Astrocyte (in vitro differentiated cells and primary cell): ENCODE measurements at regions not wholly inside any gene's neighbourhood (a gene's known extent, or its start where the extent isn't known, plus 50 kb on each side); places are given as distances from the start of the nearest gene placed in this dataset.
A peak's percentile ranks its signal among the peaks of the same experiment; 100 is the strongest.
"Not testable (repeated sequence)": the region's sequence is repeated elsewhere in the genome, so short reads cannot be mapped to it uniquely, and the experiment has no call there.

Experiments used
- DNase-seq: peaks from one replicate; pipeline ENCODE4 v3.0.0-alpha.2; 2010; ENCODE audit warnings: low read depth
- FAIRE-seq: peaks from 2 replicates; lab custom pipeline; 2011; peaks lifted over from hg19 to GRCh38; lab: Jason Lieb, UNC
- H2AFZ ChIP-seq: 2 replicates; pipeline ENCODE4 v1.6.0; 2012; ENCODE audit warnings: low read depth, low read length, inconsistent platforms
- H3K27ac ChIP-seq: 2 replicates; pipeline ENCODE4 v1.5.1; 2011; ENCODE audit warnings: low read depth, low read length, inconsistent platforms
- H3K27me3 ChIP-seq: 2 replicates; pipeline ENCODE4 v1.6.0; 2011; ENCODE audit warnings: low read length, inconsistent platforms; ENCODE audit not compliant: insufficient read depth
- H3K36me3 ChIP-seq: 2 replicates; pipeline ENCODE4 v1.5.1; 2011; ENCODE audit warnings: low read length, inconsistent platforms; ENCODE audit not compliant: insufficient read depth
- H3K4me1 ChIP-seq: 2 replicates; pipeline ENCODE4 v1.5.1; 2011; ENCODE audit warnings: low read length, inconsistent platforms; ENCODE audit not compliant: insufficient read depth
- H3K4me2 ChIP-seq: 2 replicates; pipeline ENCODE4 v1.6.0; 2012; ENCODE audit warnings: low read length, inconsistent platforms
- H3K4me3 ChIP-seq: 2 replicates; pipeline ENCODE4 v1.5.1; 2011; ENCODE audit warnings: low read depth, mild to moderate bottlenecking, low read length, inconsistent platforms; ENCODE audit not compliant: insufficient read depth
- H3K79me2 ChIP-seq: 2 replicates; pipeline ENCODE4 v1.6.0; 2012; ENCODE audit warnings: mild to moderate bottlenecking, low read length, inconsistent platforms; ENCODE audit not compliant: insufficient read depth
- H3K9ac ChIP-seq: 2 replicates; pipeline ENCODE4 v1.6.0; 2012; ENCODE audit warnings: mild to moderate bottlenecking, low read length, inconsistent platforms
- H3K9me3 ChIP-seq: 2 replicates; pipeline ENCODE4 v1.5.1; 2012; ENCODE audit warnings: low read depth, mild to moderate bottlenecking, low read length, inconsistent platforms; ENCODE audit not compliant: insufficient read depth
- H4K20me1 ChIP-seq: 2 replicates; pipeline ENCODE4 v1.6.0; 2012; ENCODE audit warnings: low read length, inconsistent platforms; ENCODE audit not compliant: insufficient read depth
- H3K27ac Mint-ChIP-seq: one replicate; pipeline ENCODE4 v1.8.0; 2021; ENCODE audit warnings: mild to moderate bottlenecking, mixed read lengths; ENCODE audit not compliant: unreplicated experiment
- H3K27me3 Mint-ChIP-seq: one replicate; pipeline ENCODE4 v1.8.0; 2021; ENCODE audit warnings: low read depth, mixed read lengths; ENCODE audit not compliant: unreplicated experiment
- H3K36me3 Mint-ChIP-seq: one replicate; pipeline ENCODE4 v1.8.0; 2021; ENCODE audit warnings: low read depth, mixed read lengths; ENCODE audit not compliant: unreplicated experiment
- H3K4me1 Mint-ChIP-seq: one replicate; pipeline ENCODE4 v1.8.0; 2021; ENCODE audit warnings: low read depth, mixed read lengths; ENCODE audit not compliant: unreplicated experiment
- H3K4me3 Mint-ChIP-seq: one replicate; pipeline ENCODE4 v1.8.0; 2021; ENCODE audit warnings: mild to moderate bottlenecking, moderate library complexity, mixed read lengths; ENCODE audit not compliant: unreplicated experiment
- H3K9me3 Mint-ChIP-seq: one replicate; pipeline ENCODE4 v1.8.0; 2021; ENCODE audit warnings: mild to moderate bottlenecking, mixed read lengths; ENCODE audit not compliant: unreplicated experiment
- CTCF ChIP-seq: IDR thresholded peaks from 2 replicates; pipeline ENCODE4 v1.5.1; 2011; ENCODE audit warnings: low read depth, mild to moderate bottlenecking, inconsistent platforms, low read length, moderate library complexity; ENCODE audit not compliant: insufficient read depth
- EZH2 ChIP-seq: IDR thresholded peaks from 2 replicates; pipeline ENCODE4 v1.6.1; 2012; ENCODE audit warnings: mild to moderate bottlenecking, low read length, inconsistent platforms; ENCODE audit not compliant: insufficient read depth

DNA sequence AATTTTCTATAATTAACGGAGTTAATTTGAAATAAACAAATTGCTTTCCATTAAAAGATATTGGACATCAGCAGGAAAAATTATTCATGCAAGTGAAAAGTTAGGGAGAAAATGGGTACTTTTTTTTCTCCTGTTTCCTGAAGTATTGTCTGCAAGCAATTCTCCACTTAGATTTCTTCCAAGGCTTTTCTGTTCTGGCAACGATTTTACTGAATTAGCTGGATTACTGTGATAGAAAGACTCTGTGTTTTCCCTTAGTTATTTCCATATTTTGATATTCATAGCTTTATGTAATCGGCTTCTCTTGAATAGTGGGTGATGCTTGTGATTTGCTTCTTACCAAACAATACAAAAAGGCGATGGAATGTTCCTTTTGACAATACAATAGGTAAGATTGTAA is 1333.9 kb downstream of the AMY1C start:
- Histone ChIP-seq H3K9me3 (no peaks in the 10 kb centered on the region), H3K4me1 (no peaks in the 10 kb centered on the region), H3K9ac (no peak overlapping the region), H3K79me2 (no peaks in the 10 kb centered on the region), H3K4me2 (no peak overlapping the region), H4K20me1 (no peaks in the 10 kb centered on the region), H2AFZ (no peak overlapping the region), H3K4me3 (no peak overlapping the region), H3K27me3 (no peaks in the 10 kb centered on the region), H3K36me3 (no peaks in the 10 kb centered on the region), H3K27ac (no peak overlapping the region)
- H3K9me3 Mint-ChIP-seq: no peaks in the 10 kb centered on the region
- DNase-seq: no peak
- no peaks in the 10 kb centered on the region for H3K27me3 Mint-ChIP-seq
- TF ChIP-seq EZH2: no peak
- FAIRE-seq: no peak
- no peaks in the 10 kb centered on the region for H3K36me3 Mint-ChIP-seq
- H3K4me1 Mint-ChIP-seq: no peaks in the 10 kb centered on the region
- no peak overlapping the region for H3K4me3 Mint-ChIP-seq
- H3K27ac Mint-ChIP-seq: no peak overlapping the region

DNA sequence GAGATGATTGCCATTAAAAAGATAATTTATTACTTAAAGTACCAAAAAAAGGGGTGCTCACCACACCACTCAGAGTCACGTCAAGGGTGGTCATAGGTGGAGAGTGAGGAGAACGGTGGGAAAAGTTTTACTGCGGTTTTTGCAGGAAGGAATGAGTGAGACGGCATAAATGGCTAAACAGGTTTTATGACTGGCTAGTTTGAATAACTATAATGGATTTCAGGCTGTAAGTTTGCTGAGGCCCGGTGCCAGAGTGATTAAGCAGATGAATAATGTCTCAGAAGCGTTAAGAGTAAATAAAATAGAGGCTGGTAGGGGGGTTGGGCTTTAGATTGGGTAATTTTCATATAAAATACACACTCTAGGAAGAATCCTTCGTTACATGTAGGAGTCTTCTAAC is 1337.8 kb downstream of the AMY1C start:
- no peaks in the 10 kb centered on the region for H3K9me3 ChIP-seq

GRCh38 chr1:105088166-105088565 is 1338.5 kb downstream of the AMY1C start:
- Mint-ChIP-seq H3K36me3 (no peaks in the 10 kb centered on the region), H3K27ac (no peak overlapping the region), H3K9me3 (no peaks in the 10 kb centered on the region), H3K4me3 (no peak overlapping the region), H3K27me3 (no peaks in the 10 kb centered on the region), H3K4me1 (no peaks in the 10 kb centered on the region)
- Histone ChIP-seq H3K9me3 (no peaks in the 10 kb centered on the region), H3K27me3 (no peaks in the 10 kb centered on the region), H3K9ac (no peak overlapping the region), H3K36me3 (no peaks in the 10 kb centered on the region), H3K4me2 (no peak overlapping the region), H3K79me2 (no peaks in the 10 kb centered on the region), H4K20me1 (no peaks in the 10 kb centered on the region), H3K27ac (no peak overlapping the region), H2AFZ (no peak overlapping the region), H3K4me1 (no peaks in the 10 kb centered on the region), H3K4me3 (no peak overlapping the region)
- no peak for FAIRE-seq
- no peak for DNase-seq
- no peak for TF ChIP-seq CTCF
- no peak for TF ChIP-seq EZH2

More for the DNA sequence above, 1337.8 kb downstream of the AMY1C start:
- no peaks in the 10 kb centered on the region for H4K20me1 ChIP-seq
- no peak overlapping the region for H3K4me2 ChIP-seq
- no peaks in the 10 kb centered on the region for H3K4me1 Mint-ChIP-seq
- peak overlapping the region; percentile 18 for H3K27ac ChIP-seq
- DNase-seq: peak; percentile 6
- H3K9me3 Mint-ChIP-seq: no peaks in the 10 kb centered on the region
- H3K27me3 ChIP-seq: no peaks in the 10 kb centered on the region
- no peak overlapping the region for H3K4me3 Mint-ChIP-seq
- H3K9ac ChIP-seq: no peak overlapping the region
- no peak for FAIRE-seq
- TF ChIP-seq EZH2 (no peak), CTCF (no peak)
- no peaks in the 10 kb centered on the region for H3K36me3 Mint-ChIP-seq
- no peak overlapping the region for H3K4me3 ChIP-seq
- no peaks in the 10 kb centered on the region for H3K36me3 ChIP-seq
- H3K4me1 ChIP-seq: no peaks in the 10 kb centered on the region
- no peak overlapping the region for H3K27ac Mint-ChIP-seq
- H3K27me3 Mint-ChIP-seq: no peaks in the 10 kb centered on the region
- H3K79me2 ChIP-seq: no peaks in the 10 kb centered on the region
- H2AFZ ChIP-seq: no peak overlapping the region

DNA sequence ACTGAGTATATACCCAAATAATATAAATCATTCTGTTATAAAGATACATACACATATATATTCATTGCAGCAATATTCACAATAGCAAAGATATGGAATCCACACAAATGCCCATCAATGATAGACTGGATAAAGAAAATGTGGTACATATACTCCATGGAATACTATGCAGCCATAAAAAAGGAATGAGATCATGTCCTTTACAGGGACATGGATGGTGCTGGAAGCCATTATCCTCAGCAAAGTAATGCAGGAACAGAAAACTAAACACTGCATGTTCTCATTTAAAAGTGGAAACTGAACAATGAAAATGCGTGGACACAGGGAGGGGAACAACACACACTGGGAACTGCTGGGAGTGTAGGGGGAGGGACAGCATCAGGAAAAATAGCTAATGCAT is 1344.2 kb downstream of the AMY1C start:
- not testable (repeated sequence) for H3K4me1 Mint-ChIP-seq, H3K27ac ChIP-seq, H3K79me2 ChIP-seq, H2AFZ ChIP-seq, H3K4me3 Mint-ChIP-seq, H3K4me3 ChIP-seq, H3K36me3 ChIP-seq, FAIRE-seq, H3K9ac ChIP-seq, H4K20me1 ChIP-seq, H3K36me3 Mint-ChIP-seq, H3K9me3 Mint-ChIP-seq, H3K4me2 ChIP-seq, H3K27ac Mint-ChIP-seq, H3K4me1 ChIP-seq, H3K27me3 Mint-ChIP-seq, H3K27me3 ChIP-seq, DNase-seq, H3K9me3 ChIP-seq
